Endothelial cell of umbilical vein (primary cell): ENCODE measurements at regions not wholly inside any gene's neighbourhood (a gene's known extent, or its start where the extent isn't known, plus 50 kb on each side); places are given as distances from the start of the nearest gene placed in this dataset.

ENCODE experiments used
- BruUV-seq: library from RNA; stranded (reverse); fragments of 400-500 nt; replicated peaks from 2 replicates; lab custom pipeline; 2021; lab: Mats Ljungman, UMichigan
- CTCF ChIA-PET: fragments of 300-600, 350-600 bp; sonication (Branson Sonifier 250); formaldehyde crosslinking; loops from one replicate; lab custom pipeline; 2021; ENCODE audit warnings: antibody characterized with exemption, inconsistent platforms; lab: Charles Lee
- POLR2A ChIA-PET: fragments of 300-600, 350-600 bp; sonication (Branson Sonifier 250); formaldehyde crosslinking; loops from one replicate; lab custom pipeline; 2021; ENCODE audit warnings: antibody characterized with exemption, inconsistent platforms; lab: Charles Lee
- DNase-seq: peaks from one replicate; pipeline ENCODE4 v3.0.0-alpha.2; 2011; ENCODE audit warnings: low read depth, low spot score
- FAIRE-seq: peaks from 2 replicates; lab custom pipeline; 2011; peaks lifted over from hg19 to GRCh38; lab: Jason Lieb, UNC
- H2AFZ ChIP-seq: 2 replicates; pipeline ENCODE4 v1.6.0; 2012; ENCODE audit warnings: low read depth, low read length, control low read depth, inconsistent platforms
- H3K27ac ChIP-seq: 2 replicates; pipeline ENCODE4 v1.5.1; 2011; ENCODE audit warnings: low read depth, mild to moderate bottlenecking, control low read depth, low read length, moderate library complexity; ENCODE audit not compliant: insufficient read depth
- H3K27me3 ChIP-seq, 2 experiments: 2 replicates each; pipeline versions ENCODE4 v1.6.0 to v1.6.1; 2011; ENCODE audit warnings: low read length in 2 of 2, mixed read lengths in 1 of 2; ENCODE audit not compliant: control insufficient read depth in 2 of 2, insufficient read depth in 2 of 2
- H3K36me3 ChIP-seq, 2 experiments: 2 replicates in 1 of 2; 3 replicates in 1 of 2; pipeline ENCODE4 v1.5.1; 2011; ENCODE audit warnings: low read length in 2 of 2, mild to moderate bottlenecking in 1 of 2, moderate library complexity in 1 of 2; ENCODE audit not compliant: control insufficient read depth in 2 of 2, insufficient read depth in 2 of 2; ENCODE audit errors: extremely low read depth in 1 of 2
- H3K4me1 ChIP-seq: 3 replicates; pipeline ENCODE4 v1.5.1; 2011; ENCODE audit warnings: mild to moderate bottlenecking, low read length; ENCODE audit not compliant: control insufficient read depth, insufficient read depth; ENCODE audit errors: extremely low read depth
- H3K4me2 ChIP-seq: 2 replicates; pipeline ENCODE4 v1.6.1; 2011; ENCODE audit warnings: low read length, control low read depth, mixed read lengths; ENCODE audit not compliant: insufficient read depth
- H3K4me3 ChIP-seq, 3 experiments: fragments of 200-600 bp in 1 of 3; sonication (generic), shearing (Covaris generic) in 1 of 3; replicated peaks in 1 of 3; 2 replicates each; pipeline ENCODE4 v1.5.1; 2011 to 2016; ENCODE audit warnings: control low read depth in 3 of 3, low read length in 3 of 3, mild to moderate bottlenecking in 2 of 3, inconsistent platforms in 1 of 3, low read depth in 1 of 3, moderate library complexity in 1 of 3; ENCODE audit not compliant: insufficient read depth in 1 of 3
- H3K79me2 ChIP-seq: 2 replicates; pipeline ENCODE4 v1.6.0; 2012; ENCODE audit warnings: low read length, inconsistent platforms; ENCODE audit not compliant: control insufficient read depth, insufficient read depth
- H3K9ac ChIP-seq: replicated peaks from 2 replicates; pipeline ENCODE3; 2011; ENCODE audit warnings: low read length, control low read depth; ENCODE audit not compliant: insufficient read depth; ENCODE audit errors: extremely low read depth
- H3K9me1 ChIP-seq: replicated peaks from 3 replicates; pipeline ENCODE4 v1.6.0; 2011; ENCODE audit warnings: mild to moderate bottlenecking, low read length; ENCODE audit not compliant: control insufficient read depth, insufficient read depth; ENCODE audit errors: extremely low read depth
- H3K9me3 ChIP-seq: replicated peaks from 2 replicates; pipeline ENCODE4 v1.5.1; 2012; ENCODE audit warnings: low read length, inconsistent platforms; ENCODE audit not compliant: control insufficient read depth, insufficient read depth
- H4K20me1 ChIP-seq: replicated peaks from 2 replicates; pipeline ENCODE3; 2011; ENCODE audit warnings: mild to moderate bottlenecking, low read length; ENCODE audit not compliant: control insufficient read depth, insufficient read depth; ENCODE audit errors: extremely low read depth
- EZH2 ChIP-seq: IDR thresholded peaks from 2 replicates; pipeline ENCODE4 v1.6.1; 2012; ENCODE audit warnings: borderline replicate concordance, low read depth, mild to moderate bottlenecking, moderate library complexity, low read length, inconsistent platforms; ENCODE audit not compliant: severe bottlenecking
- FOS ChIP-seq: IDR thresholded peaks from 2 replicates; pipeline ENCODE4 v1.6.1; 2011; ENCODE audit warnings: mild to moderate bottlenecking, low read length, moderate library complexity, borderline replicate concordance; ENCODE audit not compliant: insufficient read depth
- GATA2 ChIP-seq: IDR thresholded peaks from 2 replicates; pipeline ENCODE4 v1.7.0; 2011; ENCODE audit warnings: low read depth, mild to moderate bottlenecking, moderate library complexity, mixed read lengths, low read length; ENCODE audit not compliant: insufficient read length, insufficient read depth
- JUN ChIP-seq: IDR thresholded peaks from 2 replicates; pipeline ENCODE4 v1.6.1; 2011; ENCODE audit warnings: borderline replicate concordance, low read depth; ENCODE audit not compliant: insufficient read length, insufficient read depth
- MYC ChIP-seq: IDR thresholded peaks from one replicate; pipeline ENCODE4 v1.6.1; 2011; ENCODE audit warnings: mild to moderate bottlenecking, low read depth, low read length
- POLR2A ChIP-seq: IDR thresholded peaks from 2 replicates; pipeline ENCODE4 v1.6.1; 2012; ENCODE audit warnings: low read depth, mild to moderate bottlenecking, control low read depth, low read length
- POLR2AphosphoS5 ChIP-seq: IDR thresholded peaks from 2 replicates; pipeline ENCODE4 v1.6.1; 2012; ENCODE audit warnings: low read depth, mild to moderate bottlenecking, control low read depth, low read length, moderate library complexity; ENCODE audit not compliant: insufficient read depth
- dilution Hi-C: fragments of 300-500 bp; cut with MboI; formaldehyde crosslinking; loops from one replicate; pipeline ENCODE4 v1.15.0; 2019; ENCODE audit warnings: low sequenced_read_pairs; ENCODE audit not compliant: extremely low pct_ligation_motif_present
- intact Hi-C: fragments of 100-400 bp; cut with micrococcal nuclease; formaldehyde crosslinking; loops from one replicate; pipeline ENCODE4 v1.10.0; 2022
- TF ChIP-seq, protein P1 (sequence below), 2 donors: IDR thresholded peaks; 1 replicate in 1 of 2; 2 replicates in 1 of 2; pipeline ENCODE4 v1.5.1; 2011; ENCODE audit warnings: low read length in 2 of 2, mild to moderate bottlenecking in 2 of 2, moderate library complexity in 2 of 2, control low read depth in 1 of 2, inconsistent platforms in 1 of 2, low read depth in 1 of 2; ENCODE audit not compliant: insufficient read depth in 1 of 2; ENCODE audit errors: extremely low read depth in 1 of 2
- TF ChIP-seq, protein P2 (sequence below): IDR thresholded peaks from 2 replicates; pipeline ENCODE4 v1.6.1; 2011; ENCODE audit not compliant: insufficient read depth, insufficient read length

DNA sequence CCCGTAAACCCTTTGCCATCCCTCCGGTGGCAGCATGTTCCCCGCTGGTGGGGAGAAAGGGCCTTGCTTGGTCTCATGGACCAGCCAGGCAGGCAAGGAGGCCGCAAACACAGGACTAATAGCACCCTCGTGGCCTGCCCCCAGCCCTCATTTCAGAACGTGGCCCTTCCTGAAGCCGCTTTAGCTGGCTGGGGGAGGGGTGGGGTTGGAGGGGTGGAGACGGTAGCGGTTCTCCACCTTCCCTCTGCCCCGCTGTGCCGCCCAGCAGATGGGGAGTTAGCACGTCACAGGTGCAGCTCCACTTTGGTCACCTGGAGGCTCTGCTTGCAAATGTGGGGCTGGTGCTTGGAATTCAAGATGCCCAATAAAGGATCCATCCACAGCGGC is 59.3 kb upstream of the URI1 start:
- ChIA-PET POLR2A (no interaction called here), CTCF (interaction anchor here (2.1 kb wide), 1 partner anchor 9 kb away, joined by 7 read pairs; no protein-coding TSS in a partner anchor)
- no peak for TF ChIP-seq JUN
- TF ChIP-seq POLR2AphosphoS5 = no peak
- TF ChIP-seq FOS = no peak
- TF ChIP-seq MYC = no peak
- TF ChIP-seq, protein P1, sequence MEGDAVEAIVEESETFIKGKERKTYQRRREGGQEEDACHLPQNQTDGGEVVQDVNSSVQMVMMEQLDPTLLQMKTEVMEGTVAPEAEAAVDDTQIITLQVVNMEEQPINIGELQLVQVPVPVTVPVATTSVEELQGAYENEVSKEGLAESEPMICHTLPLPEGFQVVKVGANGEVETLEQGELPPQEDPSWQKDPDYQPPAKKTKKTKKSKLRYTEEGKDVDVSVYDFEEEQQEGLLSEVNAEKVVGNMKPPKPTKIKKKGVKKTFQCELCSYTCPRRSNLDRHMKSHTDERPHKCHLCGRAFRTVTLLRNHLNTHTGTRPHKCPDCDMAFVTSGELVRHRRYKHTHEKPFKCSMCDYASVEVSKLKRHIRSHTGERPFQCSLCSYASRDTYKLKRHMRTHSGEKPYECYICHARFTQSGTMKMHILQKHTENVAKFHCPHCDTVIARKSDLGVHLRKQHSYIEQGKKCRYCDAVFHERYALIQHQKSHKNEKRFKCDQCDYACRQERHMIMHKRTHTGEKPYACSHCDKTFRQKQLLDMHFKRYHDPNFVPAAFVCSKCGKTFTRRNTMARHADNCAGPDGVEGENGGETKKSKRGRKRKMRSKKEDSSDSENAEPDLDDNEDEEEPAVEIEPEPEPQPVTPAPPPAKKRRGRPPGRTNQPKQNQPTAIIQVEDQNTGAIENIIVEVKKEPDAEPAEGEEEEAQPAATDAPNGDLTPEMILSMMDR (IDR thresholded peaks at IDR 0.05; ENCODE audit: extremely low read depth in 1 of 2, insufficient read depth in 1 of 2, low read depth in 1 of 2, low read length in 2 of 2) = no peak
- TF ChIP-seq, protein P2, sequence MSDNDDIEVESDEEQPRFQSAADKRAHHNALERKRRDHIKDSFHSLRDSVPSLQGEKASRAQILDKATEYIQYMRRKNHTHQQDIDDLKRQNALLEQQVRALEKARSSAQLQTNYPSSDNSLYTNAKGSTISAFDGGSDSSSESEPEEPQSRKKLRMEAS = no peak
- TF ChIP-seq GATA2 = no peak
- TF ChIP-seq POLR2A = no peak
- no peak for TF ChIP-seq EZH2
- FAIRE-seq (no peak), DNase-seq (no peak)
- no peak overlapping the region for H3K4me2 ChIP-seq
- H3K9me1 ChIP-seq = no peaks in the 10 kb centered on the region
- no peaks in the 10 kb centered on the region for H3K27me3 ChIP-seq
- peaks cover 2% of the 10 kb centered on the region for H3K4me1 ChIP-seq
- no peak overlapping the region for H3K27ac ChIP-seq
- no peak overlapping the region for H3K4me3 ChIP-seq
- H3K79me2 ChIP-seq = no peaks in the 10 kb centered on the region
- no peaks in the 10 kb centered on the region for H4K20me1 ChIP-seq
- dilution Hi-C loops = no loop called here
- BruUV-seq = no TSS peak
- H3K9ac ChIP-seq = no peak overlapping the region
- no peaks in the 10 kb centered on the region for H3K36me3 ChIP-seq
- H2AFZ ChIP-seq = no peak overlapping the region
- H3K9me3 ChIP-seq = no peaks in the 10 kb centered on the region
- intact Hi-C loops = no loop called here
